ENCODE measurements at regions not wholly inside any gene's neighbourhood (a gene's known extent, or its start where the extent isn't known, plus 50 kb on each side); places are given as distances from the start of the nearest gene placed in this dataset.

GRCh38 chr6:156634048-156634447 is 143.1 kb upstream of the ARID1B start:
- H3K9me1 ChIP-seq (ENCODE audit: control insufficient read depth, extremely low read depth, insufficient read depth, low read length): no peaks in the 10 kb centered on the region
- H3K79me2 ChIP-seq (ENCODE audit: control insufficient read depth, insufficient read depth, low read length): no peaks in the 10 kb centered on the region
- no peaks in the 10 kb centered on the region for H3K36me3 ChIP-seq (ENCODE audit: control insufficient read depth in 2 of 2, extremely low read depth in 1 of 2, insufficient read depth in 2 of 2, low read length in 2 of 2)
- no peak for TF ChIP-seq CTCF (optimal IDR thresholded peaks at IDR 0.05 in 1 of 3, IDR thresholded peaks at IDR 0.05 in 1 of 3, conservative IDR thresholded peaks at IDR 0.05 in 1 of 3; ENCODE audit: extremely low read depth in 1 of 3, insufficient read depth in 2 of 3, low read length in 3 of 3)
- no peak for TF ChIP-seq EZH2 (IDR thresholded peaks at IDR 0.05; ENCODE audit: low read length)
- no peak overlapping the region for H3K27ac ChIP-seq (ENCODE audit: control insufficient read depth, insufficient read depth, low read length)
- H3K4me3 ChIP-seq (ENCODE audit: control insufficient read depth in 2 of 3, extremely low read depth in 1 of 3, insufficient read depth in 2 of 3, low read depth in 1 of 3, low read length in 3 of 3): no peak overlapping the region
- no peaks in the 10 kb centered on the region for H3K9me3 ChIP-seq (ENCODE audit: control insufficient read depth, low read depth, low read length)
- no peak overlapping the region for H2AFZ ChIP-seq (ENCODE audit: control insufficient read depth, low read length)
- FAIRE-seq (no peak), DNase-seq (ENCODE audit: low read depth, low spot score) (no peak)
- H3K9ac ChIP-seq (ENCODE audit: control insufficient read depth, extremely low read depth, insufficient read depth, low read length): no peak overlapping the region
- no peak overlapping the region for H3K4me2 ChIP-seq (ENCODE audit: control insufficient read depth, extremely low read depth, insufficient read depth, low read depth, low read length)
- no peaks in the 10 kb centered on the region for H3K27me3 ChIP-seq (ENCODE audit: control insufficient read depth, extremely low read depth, insufficient read depth, low read length)
- dilution Hi-C loops (cut with MboI; ENCODE audit: extremely low pct_ligation_motif_present, low sequenced_read_pairs): no loop called here
- H4K20me1 ChIP-seq (ENCODE audit: control insufficient read depth, extremely low read depth, insufficient read depth, low read length): no peaks in the 10 kb centered on the region
- no peaks in the 10 kb centered on the region for H3K4me1 ChIP-seq (ENCODE audit: control insufficient read depth, extremely low read depth, insufficient read depth, low read length)

GRCh38 chr6:156633291-156633690 is 143.9 kb upstream of the ARID1B start:
- Histone ChIP-seq H3K9me1 (ENCODE audit: control insufficient read depth, extremely low read depth, insufficient read depth, low read length) (no peaks in the 10 kb centered on the region), H3K9ac (ENCODE audit: control insufficient read depth, extremely low read depth, insufficient read depth, low read length) (no peak overlapping the region), H3K9me3 (ENCODE audit: control insufficient read depth, low read depth, low read length) (no peaks in the 10 kb centered on the region), H2AFZ (ENCODE audit: control insufficient read depth, low read length) (no peak overlapping the region), H3K4me1 (ENCODE audit: control insufficient read depth, extremely low read depth, insufficient read depth, low read length) (no peaks in the 10 kb centered on the region), H3K27me3 (ENCODE audit: control insufficient read depth, extremely low read depth, insufficient read depth, low read length) (no peaks in the 10 kb centered on the region), H3K27ac (ENCODE audit: control insufficient read depth, insufficient read depth, low read length) (no peak overlapping the region), H3K4me2 (ENCODE audit: control insufficient read depth, extremely low read depth, insufficient read depth, low read depth, low read length) (no peak overlapping the region), H3K36me3 (ENCODE audit: control insufficient read depth in 2 of 2, extremely low read depth in 1 of 2, insufficient read depth in 2 of 2, low read length in 2 of 2) (no peaks in the 10 kb centered on the region), H3K4me3 (ENCODE audit: control insufficient read depth in 2 of 3, extremely low read depth in 1 of 3, insufficient read depth in 2 of 3, low read depth in 1 of 3, low read length in 3 of 3) (no peak overlapping the region), H4K20me1 (ENCODE audit: control insufficient read depth, extremely low read depth, insufficient read depth, low read length) (no peaks in the 10 kb centered on the region), H3K79me2 (ENCODE audit: control insufficient read depth, insufficient read depth, low read length) (no peaks in the 10 kb centered on the region)
- TF ChIP-seq EZH2 (IDR thresholded peaks at IDR 0.05; ENCODE audit: low read length) (no peak), CTCF (optimal IDR thresholded peaks at IDR 0.05 in 1 of 3, IDR thresholded peaks at IDR 0.05 in 1 of 3, conservative IDR thresholded peaks at IDR 0.05 in 1 of 3; ENCODE audit: extremely low read depth in 1 of 3, insufficient read depth in 2 of 3, low read length in 3 of 3) (no peak)
- dilution Hi-C loops (cut with MboI; ENCODE audit: extremely low pct_ligation_motif_present, low sequenced_read_pairs): no loop called here
- DNase-seq (ENCODE audit: low read depth, low spot score) (no peak), FAIRE-seq (no peak)

All from keratinocyte (primary cell).